ENCODE measurements at regions not wholly inside any gene's neighbourhood (a gene's known extent, or its start where the extent isn't known, plus 50 kb on each side); places are given as distances from the start of the nearest gene placed in this dataset.

DNA sequence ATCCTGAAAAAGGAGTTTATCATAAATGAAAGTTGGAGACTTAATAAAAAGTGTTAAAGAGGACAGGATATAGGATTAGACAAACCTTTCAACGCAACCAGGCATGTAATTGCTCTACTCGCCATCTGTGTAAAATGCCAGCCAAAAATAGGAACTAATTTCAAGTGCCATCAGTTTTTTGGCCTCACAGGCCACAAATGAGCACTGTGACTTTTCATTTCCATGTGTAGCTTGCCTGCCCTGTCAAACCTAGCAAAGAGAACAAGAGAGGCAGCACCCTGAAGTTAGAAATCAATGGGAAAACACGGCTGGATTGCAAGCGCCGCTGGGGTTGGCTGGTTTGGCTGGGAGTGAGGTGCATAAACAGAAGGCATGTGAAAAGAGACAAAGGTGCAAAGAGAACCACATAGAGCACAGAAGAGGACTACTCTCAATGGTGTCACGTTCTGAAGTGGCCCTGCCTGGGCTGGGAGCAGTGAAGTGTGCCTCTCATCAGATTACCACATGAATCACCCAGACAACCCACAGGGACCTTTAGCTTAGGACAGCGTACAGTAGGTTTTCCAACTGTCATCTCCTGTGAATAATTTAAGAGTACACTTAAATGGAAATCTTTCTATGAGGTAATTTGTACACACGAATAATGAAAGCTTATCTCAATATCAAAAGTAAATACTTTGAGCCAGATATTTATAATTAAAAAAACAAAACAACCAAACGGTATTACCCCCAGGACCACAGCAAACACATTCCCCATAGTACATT, 78.0 kb upstream of the NHSL1 start:
- Histone ChIP-seq H3K4me3 (no peak overlapping the region), H3K27ac (no peak overlapping the region), H3K36me3 (no peaks in the 10 kb centered on the region), H3K9me3 (no peaks in the 10 kb centered on the region), H3K27me3 (no peaks in the 10 kb centered on the region), H3K4me1 (no peaks in the 10 kb centered on the region)
- no peak for TF ChIP-seq POLR2A (IDR thresholded peaks at IDR 0.05)
- TF ChIP-seq, protein P1, sequence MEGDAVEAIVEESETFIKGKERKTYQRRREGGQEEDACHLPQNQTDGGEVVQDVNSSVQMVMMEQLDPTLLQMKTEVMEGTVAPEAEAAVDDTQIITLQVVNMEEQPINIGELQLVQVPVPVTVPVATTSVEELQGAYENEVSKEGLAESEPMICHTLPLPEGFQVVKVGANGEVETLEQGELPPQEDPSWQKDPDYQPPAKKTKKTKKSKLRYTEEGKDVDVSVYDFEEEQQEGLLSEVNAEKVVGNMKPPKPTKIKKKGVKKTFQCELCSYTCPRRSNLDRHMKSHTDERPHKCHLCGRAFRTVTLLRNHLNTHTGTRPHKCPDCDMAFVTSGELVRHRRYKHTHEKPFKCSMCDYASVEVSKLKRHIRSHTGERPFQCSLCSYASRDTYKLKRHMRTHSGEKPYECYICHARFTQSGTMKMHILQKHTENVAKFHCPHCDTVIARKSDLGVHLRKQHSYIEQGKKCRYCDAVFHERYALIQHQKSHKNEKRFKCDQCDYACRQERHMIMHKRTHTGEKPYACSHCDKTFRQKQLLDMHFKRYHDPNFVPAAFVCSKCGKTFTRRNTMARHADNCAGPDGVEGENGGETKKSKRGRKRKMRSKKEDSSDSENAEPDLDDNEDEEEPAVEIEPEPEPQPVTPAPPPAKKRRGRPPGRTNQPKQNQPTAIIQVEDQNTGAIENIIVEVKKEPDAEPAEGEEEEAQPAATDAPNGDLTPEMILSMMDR (IDR thresholded peaks at IDR 0.05 in 4 of 5, conservative IDR thresholded peaks at IDR 0.05 in 1 of 5) = no peak
- in situ Hi-C loops (cut with MboI; ENCODE audit: low sequenced_read_pairs in 4 of 4) = no loop called here
- ATAC-seq (no peak), DNase-seq (no peak)
- intact Hi-C loops (cut with DNase I; ENCODE audit: low total_unique reads) = no loop called here

DNA sequence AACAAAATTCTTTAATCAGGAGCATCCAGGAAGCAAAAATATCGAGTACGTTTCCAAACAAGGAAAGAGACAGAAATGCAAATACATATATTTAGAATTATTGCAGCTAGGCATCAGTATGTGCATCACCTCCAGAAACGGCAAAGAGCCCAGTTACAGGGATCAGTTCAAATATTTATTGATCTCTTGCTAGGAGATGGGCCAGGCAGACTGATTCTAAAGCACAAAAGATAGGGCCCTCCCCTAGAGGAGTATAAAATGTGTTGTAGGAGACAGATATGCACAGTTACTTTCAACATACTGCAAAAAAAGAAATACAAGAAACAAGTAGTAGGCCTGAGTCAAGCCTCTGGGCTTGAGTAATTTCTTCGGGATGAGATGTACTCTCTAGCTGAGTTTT, 80.7 kb upstream of the NHSL1 start:
- Histone ChIP-seq H3K36me3 (no peaks in the 10 kb centered on the region), H3K4me1 (no peaks in the 10 kb centered on the region), H3K9me3 (no peaks in the 10 kb centered on the region), H3K27ac (no peak overlapping the region), H3K4me3 (no peak overlapping the region), H3K27me3 (no peaks in the 10 kb centered on the region)
- in situ Hi-C loops (cut with MboI; ENCODE audit: low sequenced_read_pairs in 4 of 4) = loop anchor here in 1 of 4 donors (10.0 kb wide), 1 partner anchor 465 kb away; no protein-coding TSS in a partner anchor
- DNase-seq (no peak), ATAC-seq (no peak)
- TF ChIP-seq, protein P1 (IDR thresholded peaks at IDR 0.05 in 4 of 5, conservative IDR thresholded peaks at IDR 0.05 in 1 of 5) = no peak
- no peak for TF ChIP-seq POLR2A (IDR thresholded peaks at IDR 0.05)
- intact Hi-C loops (cut with DNase I; ENCODE audit: low total_unique reads) = loop anchor here (10.0 kb wide), 1 partner anchor 115 kb away; no protein-coding TSS in a partner anchor

DNA sequence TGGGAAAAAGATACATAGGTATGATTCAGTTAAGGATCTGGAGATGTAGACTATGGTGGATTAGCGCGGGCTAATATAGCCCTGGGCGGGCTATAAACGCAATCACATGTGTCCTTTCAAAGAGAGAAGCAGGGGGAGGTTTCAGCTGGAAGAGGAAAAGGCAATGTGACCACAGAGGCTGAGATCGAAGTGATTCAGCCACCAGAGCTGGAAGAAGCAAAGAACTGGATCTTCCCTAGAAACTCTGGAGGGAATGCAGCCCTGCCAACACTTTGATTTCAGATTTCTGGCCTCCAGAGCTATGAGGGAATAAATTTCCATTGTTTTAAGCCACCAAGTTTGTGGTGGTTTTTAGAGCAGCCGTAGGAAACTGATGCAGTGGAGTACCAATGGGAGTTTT, 81.5 kb upstream of the NHSL1 start:
- no peak for DNase-seq
- in situ Hi-C loops (cut with MboI; ENCODE audit: low sequenced_read_pairs in 4 of 4) (loop anchor here in 1 of 4 donors (10.0 kb wide), 1 partner anchor 466 kb away; no protein-coding TSS in a partner anchor), intact Hi-C loops (cut with DNase I; ENCODE audit: low total_unique reads) (loop anchor here (10.0 kb wide), 1 partner anchor 114 kb away; no protein-coding TSS in a partner anchor)
- Histone ChIP-seq H3K27ac (no peak overlapping the region), H3K9me3 (no peaks in the 10 kb centered on the region), H3K4me1 (no peaks in the 10 kb centered on the region), H3K36me3 (no peaks in the 10 kb centered on the region), H3K27me3 (no peaks in the 10 kb centered on the region), H3K4me3 (no peak overlapping the region)
- no peak for ATAC-seq
- TF ChIP-seq, protein P1 (IDR thresholded peaks at IDR 0.05 in 4 of 5, conservative IDR thresholded peaks at IDR 0.05 in 1 of 5) = no peak
- no peak for TF ChIP-seq POLR2A (IDR thresholded peaks at IDR 0.05)

DNA sequence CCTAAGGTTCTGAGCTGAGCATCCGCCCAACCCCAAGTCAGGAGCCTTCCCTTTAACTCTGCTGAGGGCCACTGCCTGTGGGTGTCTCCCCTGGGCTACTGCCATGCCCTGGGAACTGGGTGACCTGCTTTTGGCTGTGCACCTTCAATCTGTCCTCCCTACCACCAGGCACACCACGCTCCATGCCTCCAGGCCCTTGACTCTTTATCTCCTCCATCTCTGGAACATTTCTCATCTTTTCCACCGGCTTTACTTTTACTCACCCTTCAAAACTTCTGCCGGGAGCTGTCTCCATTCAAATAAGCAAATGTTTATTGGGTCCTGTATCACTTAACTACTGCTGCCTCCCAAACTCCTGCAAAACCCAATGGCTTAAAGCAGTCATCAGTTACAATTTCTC, 83.3 kb upstream of the NHSL1 start:
- no peak for TF ChIP-seq POLR2A (IDR thresholded peaks at IDR 0.05)
- TF ChIP-seq, protein P1 (IDR thresholded peaks at IDR 0.05 in 4 of 5, conservative IDR thresholded peaks at IDR 0.05 in 1 of 5) = no peak
- intact Hi-C loops (cut with DNase I; ENCODE audit: low total_unique reads) (loop anchor here (10.0 kb wide), 1 partner anchor 112 kb away; no protein-coding TSS in a partner anchor), in situ Hi-C loops (cut with MboI; ENCODE audit: low sequenced_read_pairs in 4 of 4) (loop anchor here in 1 of 4 donors (10.0 kb wide), 1 partner anchor 468 kb away; no protein-coding TSS in a partner anchor)
- H3K27ac ChIP-seq = no peak overlapping the region
- H3K27me3 ChIP-seq = no peaks in the 10 kb centered on the region
- no peaks in the 10 kb centered on the region for H3K9me3 ChIP-seq
- H3K36me3 ChIP-seq = no peaks in the 10 kb centered on the region
- ATAC-seq = no peak
- DNase-seq = no peak
- no peaks in the 10 kb centered on the region for H3K4me1 ChIP-seq
- H3K4me3 ChIP-seq = no peak overlapping the region
